Suprapubic skin (tissue), 4 donors: ENCODE measurements at regions not wholly inside any gene's neighbourhood (a gene's known extent, or its start where the extent isn't known, plus 50 kb on each side); places are given as distances from the start of the nearest gene placed in this dataset.

Experiments
- DNase-seq, 2 donors: peaks; one replicate each; pipeline ENCODE4 v3.0.0-alpha.2; 2019; ENCODE audit warnings: low spot score in 2 of 2
- H3K27ac ChIP-seq: fragments of 200-600 bp; sonication (generic); one replicate; pipeline ENCODE4 v1.5.1; 2019
- H3K27me3 ChIP-seq: fragments of 200-600 bp; sonication (generic); one replicate; pipeline ENCODE4 v1.5.1; 2019
- H3K36me3 ChIP-seq: fragments of 200-600 bp; sonication (generic); one replicate; pipeline ENCODE4 v1.5.1; 2019
- H3K4me1 ChIP-seq: fragments of 200-600 bp; sonication (generic); one replicate; pipeline ENCODE4 v1.5.1; 2019
- H3K4me3 ChIP-seq: fragments of 200-600 bp; sonication (generic); one replicate; pipeline ENCODE4 v1.5.1; 2019; ENCODE audit warnings: mild to moderate bottlenecking
- H3K9me3 ChIP-seq: fragments of 200-600 bp; sonication (generic); one replicate; pipeline ENCODE4 v1.5.1; 2019
- EP300 ChIP-seq: sonication (generic); formaldehyde crosslinking; IDR thresholded peaks from one replicate; pipeline ENCODE4 v1.6.1; 2017; ENCODE audit warnings: antibody characterized with exemption
- POLR2A ChIP-seq, 2 donors: fragments of 450-650 bp; IDR thresholded peaks; one replicate each; pipeline ENCODE4 v1.6.1; 2017; ENCODE audit warnings: antibody characterized with exemption in 2 of 2, mild to moderate bottlenecking in 2 of 2, moderate library complexity in 2 of 2
- POLR2AphosphoS5 ChIP-seq, 3 donors: sonication (generic); formaldehyde crosslinking; IDR thresholded peaks; one replicate each; pipeline ENCODE4 v1.6.1; 2017; ENCODE audit warnings: antibody characterized with exemption in 3 of 3
- WGBS: methylation state at CpG from one replicate; pipeline ENCODE4 v1.1.5; 2018; 5-methylcytosine and 5-hydroxymethylcytosine counted together
- TF ChIP-seq, protein P1 (sequence below), 2 donors: fragments of 200-600 bp in 1 of 2; fragments of 450-650 bp in 1 of 2; sonication (generic) in 1 of 2; IDR thresholded peaks; one replicate each; pipeline ENCODE4 v1.5.1; 2016 to 2019; ENCODE audit warnings: antibody characterized with exemption in 2 of 2, mild to moderate bottlenecking in 1 of 2, moderate library complexity in 1 of 2

- Histone ChIP-seq H3K4me3 (no peak overlapping the region), H3K36me3 (no peaks in the 10 kb centered on the region), H3K4me1 (no peaks in the 10 kb centered on the region), H3K27me3 (no peaks in the 10 kb centered on the region), H3K9me3 (no peaks in the 10 kb centered on the region), H3K27ac (no peak overlapping the region)
- 60% methylated on average over 5 of the region's 5 CpGs for WGBS
- DNase-seq = no peak
- no peak for TF ChIP-seq POLR2AphosphoS5 (IDR thresholded peaks at IDR 0.05)
- no peak for TF ChIP-seq POLR2A (IDR thresholded peaks at IDR 0.05)
- TF ChIP-seq, protein P1, sequence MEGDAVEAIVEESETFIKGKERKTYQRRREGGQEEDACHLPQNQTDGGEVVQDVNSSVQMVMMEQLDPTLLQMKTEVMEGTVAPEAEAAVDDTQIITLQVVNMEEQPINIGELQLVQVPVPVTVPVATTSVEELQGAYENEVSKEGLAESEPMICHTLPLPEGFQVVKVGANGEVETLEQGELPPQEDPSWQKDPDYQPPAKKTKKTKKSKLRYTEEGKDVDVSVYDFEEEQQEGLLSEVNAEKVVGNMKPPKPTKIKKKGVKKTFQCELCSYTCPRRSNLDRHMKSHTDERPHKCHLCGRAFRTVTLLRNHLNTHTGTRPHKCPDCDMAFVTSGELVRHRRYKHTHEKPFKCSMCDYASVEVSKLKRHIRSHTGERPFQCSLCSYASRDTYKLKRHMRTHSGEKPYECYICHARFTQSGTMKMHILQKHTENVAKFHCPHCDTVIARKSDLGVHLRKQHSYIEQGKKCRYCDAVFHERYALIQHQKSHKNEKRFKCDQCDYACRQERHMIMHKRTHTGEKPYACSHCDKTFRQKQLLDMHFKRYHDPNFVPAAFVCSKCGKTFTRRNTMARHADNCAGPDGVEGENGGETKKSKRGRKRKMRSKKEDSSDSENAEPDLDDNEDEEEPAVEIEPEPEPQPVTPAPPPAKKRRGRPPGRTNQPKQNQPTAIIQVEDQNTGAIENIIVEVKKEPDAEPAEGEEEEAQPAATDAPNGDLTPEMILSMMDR (IDR thresholded peaks at IDR 0.05) = no peak
- TF ChIP-seq EP300 = no peak
Measured at GRCh38 chr17:22467720-22468119, 775.4 kb downstream of the KCNJ18 start.

DNA sequence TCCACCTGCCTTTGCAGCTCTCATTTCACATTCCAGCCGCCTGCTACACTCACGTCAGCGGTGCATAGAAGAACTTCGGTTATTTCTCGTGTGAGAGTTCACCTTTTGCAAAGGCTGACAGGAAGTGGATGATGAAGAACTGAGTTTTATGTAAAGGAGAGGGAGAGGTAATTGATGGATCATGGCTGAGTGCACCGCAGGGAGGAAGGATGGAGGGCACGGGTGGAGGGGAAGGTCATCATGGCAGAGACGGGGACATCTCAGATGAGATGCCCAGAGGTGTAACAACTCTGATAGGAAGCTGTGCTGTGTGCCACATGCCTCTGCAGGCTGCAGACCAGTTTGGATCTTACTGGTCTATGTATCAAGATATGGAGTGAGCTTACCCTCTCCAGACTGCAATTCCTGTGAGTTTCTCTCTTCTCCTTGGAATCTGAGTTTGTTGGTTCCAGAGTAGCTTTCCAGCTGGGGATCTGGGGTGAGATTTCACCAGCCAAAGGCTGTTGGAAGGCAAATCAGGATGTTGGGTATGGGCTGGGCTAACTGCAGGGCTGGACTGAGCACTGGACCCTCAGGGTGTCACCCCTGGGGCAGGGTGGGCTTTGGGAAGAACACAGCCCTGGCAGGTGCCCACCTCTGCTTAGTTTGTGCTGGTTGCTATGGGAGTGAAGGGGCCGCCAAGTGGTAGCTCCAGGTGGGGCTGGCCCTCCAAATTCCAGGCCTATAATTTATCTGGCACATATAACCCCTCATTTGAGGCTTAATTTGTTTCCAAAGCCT lies 777.0 kb downstream of the KCNJ18 start:
- H3K27me3 ChIP-seq = no peaks in the 10 kb centered on the region
- TF ChIP-seq, protein P1 (IDR thresholded peaks at IDR 0.05) = no peak
- TF ChIP-seq POLR2A (IDR thresholded peaks at IDR 0.05) = no peak
- 87% methylated on average over 9 of the region's 9 CpGs for WGBS
- no peak overlapping the region for H3K27ac ChIP-seq
- H3K4me3 ChIP-seq = no peak overlapping the region
- no peaks in the 10 kb centered on the region for H3K9me3 ChIP-seq
- no peaks in the 10 kb centered on the region for H3K36me3 ChIP-seq
- no peak for DNase-seq
- H3K4me1 ChIP-seq = no peaks in the 10 kb centered on the region

DNA sequence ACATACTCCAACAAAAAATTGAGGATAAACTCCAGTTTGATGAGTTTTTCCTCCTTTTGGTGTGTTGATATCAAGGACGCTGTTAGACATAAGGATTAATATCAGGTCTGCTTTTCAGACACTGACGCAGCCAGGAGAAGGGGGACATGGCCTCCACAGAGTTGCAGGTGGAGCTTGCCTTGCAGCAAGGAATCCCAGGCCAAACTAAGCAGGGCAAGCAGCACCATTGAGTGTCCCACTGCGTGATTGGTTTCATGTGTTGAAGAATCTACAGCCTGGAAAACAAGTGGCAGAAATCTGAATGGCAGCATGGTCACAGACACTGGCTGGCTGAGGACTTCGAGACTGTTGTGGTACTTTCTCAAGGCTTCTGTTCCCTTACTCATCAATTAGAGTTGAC lies 777.6 kb downstream of the KCNJ18 start:
- Histone ChIP-seq H3K9me3 (no peaks in the 10 kb centered on the region), H3K27me3 (no peaks in the 10 kb centered on the region), H3K4me1 (no peaks in the 10 kb centered on the region), H3K4me3 (no peak overlapping the region), H3K36me3 (no peaks in the 10 kb centered on the region), H3K27ac (no peak overlapping the region)
- no peak for TF ChIP-seq POLR2AphosphoS5 (IDR thresholded peaks at IDR 0.05)
- TF ChIP-seq, protein P1 (IDR thresholded peaks at IDR 0.05) = no peak
- TF ChIP-seq EP300 = no peak
- no peak for TF ChIP-seq POLR2A (IDR thresholded peaks at IDR 0.05)
- 72% methylated on average over 4 of the region's 4 CpGs for WGBS
- no peak for DNase-seq

- Histone ChIP-seq H3K4me3 (no peak overlapping the region), H3K27ac (no peak overlapping the region), H3K4me1 (no peaks in the 10 kb centered on the region), H3K36me3 (no peaks in the 10 kb centered on the region), H3K27me3 (no peaks in the 10 kb centered on the region), H3K9me3 (no peaks in the 10 kb centered on the region)
- TF ChIP-seq, protein P1 (IDR thresholded peaks at IDR 0.05) = no peak
- TF ChIP-seq POLR2AphosphoS5 (IDR thresholded peaks at IDR 0.05) = no peak
- no peak for TF ChIP-seq POLR2A (IDR thresholded peaks at IDR 0.05)
- no peak for TF ChIP-seq EP300
- WGBS = 55% methylated on average over 7 of the region's 7 CpGs
- no peak for DNase-seq
Measured at GRCh38 chr17:22470411-22471175, 778.3 kb downstream of the KCNJ18 start.

DNA sequence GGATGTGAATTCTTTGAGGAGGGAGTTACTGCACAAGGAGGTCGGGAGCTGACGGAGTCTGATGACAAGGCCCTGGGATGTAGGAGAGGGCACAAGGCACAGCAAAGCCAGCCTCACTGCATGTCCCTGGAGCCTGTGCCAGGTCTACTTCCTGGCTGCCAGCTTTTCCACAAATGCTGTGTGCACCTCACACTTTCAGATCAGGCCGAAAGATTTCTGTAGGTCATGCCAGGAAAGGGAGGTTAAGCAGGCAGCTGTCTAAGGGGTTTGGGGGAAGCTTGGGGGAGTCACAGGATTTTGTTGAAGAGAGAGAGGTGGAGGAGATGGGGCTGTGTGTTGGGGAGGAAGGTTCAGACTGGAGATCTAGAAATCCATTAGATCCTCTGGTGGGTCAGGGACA lies 792.5 kb downstream of the KCNJ18 start:
- no peak for DNase-seq
- Histone ChIP-seq H3K36me3 (no peaks in the 10 kb centered on the region), H3K4me3 (no peak overlapping the region), H3K27me3 (no peaks in the 10 kb centered on the region), H3K27ac (no peak overlapping the region), H3K4me1 (no peaks in the 10 kb centered on the region), H3K9me3 (peaks cover 7% of the 10 kb centered on the region)
- 57% methylated on average over 3 of the region's 3 CpGs for WGBS
- TF ChIP-seq EP300 (no peak), POLR2AphosphoS5 (IDR thresholded peaks at IDR 0.05) (no peak), POLR2A (IDR thresholded peaks at IDR 0.05) (no peak)
- TF ChIP-seq, protein P1 (IDR thresholded peaks at IDR 0.05) = no peak
